Large intestine (tissue), 3 donors: ENCODE measurements at regions not wholly inside any gene's neighbourhood (a gene's known extent, or its start where the extent isn't known, plus 50 kb on each side); places are given as distances from the start of the nearest gene placed in this dataset.
A peak's percentile ranks its signal among the peaks of the same experiment; 100 is the strongest.

Experiments used
- DNase-seq, 2 donors: peaks; one replicate each; pipeline versions ENCODE4 v3.0.0 to v3.0.0-alpha.2; 2013
- H3K27ac ChIP-seq: one replicate; pipeline ENCODE4 v1.5.1; 2013; ENCODE audit warnings: low read length
- H3K27me3 ChIP-seq: 2 replicates; pipeline ENCODE4 v1.6.1; 2013; ENCODE audit warnings: low read length; ENCODE audit not compliant: control insufficient read depth, insufficient read depth
- H3K36me3 ChIP-seq: 2 replicates; pipeline ENCODE4 v1.6.1; 2013; ENCODE audit warnings: low read length; ENCODE audit not compliant: control insufficient read depth, insufficient read depth
- H3K4me1 ChIP-seq: one replicate; pipeline ENCODE4 v1.6.1; 2013; ENCODE audit warnings: low read length; ENCODE audit not compliant: control insufficient read depth, insufficient read depth
- H3K4me3 ChIP-seq: one replicate; pipeline ENCODE4 v1.5.1; 2013; ENCODE audit warnings: low read length
- H3K9me3 ChIP-seq: one replicate; pipeline ENCODE4 v1.6.1; 2013; ENCODE audit warnings: mild to moderate bottlenecking, low read depth, low read length, moderate library complexity; ENCODE audit not compliant: control insufficient read depth
- WGBS: methylation state at CpG from one replicate; pipeline ENCODE4 v1.1.5; 2013; ENCODE audit warnings: low lambda C conversion rate; ENCODE audit not compliant: insufficient coverage; 5-methylcytosine and 5-hydroxymethylcytosine counted together

DNA sequence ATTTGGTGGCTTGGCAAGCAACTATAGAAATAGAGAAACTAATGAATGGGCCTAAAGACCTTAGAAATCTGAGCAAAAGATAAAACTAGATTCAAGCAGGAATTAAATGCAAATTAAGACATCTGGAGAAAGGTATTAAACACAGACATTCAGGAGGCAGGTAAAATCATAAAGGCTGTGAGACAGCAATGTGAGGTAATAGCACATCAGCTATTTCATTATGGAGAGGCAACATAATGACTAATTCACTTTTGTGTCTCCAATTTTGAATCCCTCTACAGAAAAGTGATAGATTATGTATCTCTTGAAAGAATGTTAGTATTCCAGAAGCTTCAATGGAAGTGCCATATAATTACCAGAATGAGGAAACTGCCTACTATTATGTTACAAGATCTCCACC lies 175.9 kb upstream of the LRIG3 start:
- DNase-seq: no peak
- Histone ChIP-seq H3K4me1 (no peaks in the 10 kb centered on the region), H3K27ac (no peak overlapping the region), H3K27me3 (no peaks in the 10 kb centered on the region), H3K36me3 (no peaks in the 10 kb centered on the region), H3K9me3 (no peaks in the 10 kb centered on the region), H3K4me3 (no peak overlapping the region)

- no peaks in the 10 kb centered on the region for H3K9me3 ChIP-seq
- no peak overlapping the region for H3K4me3 ChIP-seq
- no peaks in the 10 kb centered on the region for H3K4me1 ChIP-seq
- H3K27ac ChIP-seq: no peak overlapping the region
- H3K36me3 ChIP-seq: no peaks in the 10 kb centered on the region
- WGBS: 100% methylated on average over 1 of the region's 1 CpG
- no peak for DNase-seq
- no peaks in the 10 kb centered on the region for H3K27me3 ChIP-seq
Observed at GRCh38 chr12:59093073-59093772, 172.9 kb upstream of the LRIG3 start.

- Histone ChIP-seq H3K9me3 (no peaks in the 10 kb centered on the region), H3K27me3 (no peaks in the 10 kb centered on the region), H3K36me3 (no peaks in the 10 kb centered on the region), H3K27ac (no peak overlapping the region), H3K4me1 (peaks cover 14% of the 10 kb centered on the region), H3K4me3 (no peak overlapping the region)
- no peak for DNase-seq
- 87% methylated on average over 3 of the region's 5 CpGs for WGBS
Observed at GRCh38 chr12:59088673-59089072, 168.4 kb upstream of the LRIG3 start.

DNA sequence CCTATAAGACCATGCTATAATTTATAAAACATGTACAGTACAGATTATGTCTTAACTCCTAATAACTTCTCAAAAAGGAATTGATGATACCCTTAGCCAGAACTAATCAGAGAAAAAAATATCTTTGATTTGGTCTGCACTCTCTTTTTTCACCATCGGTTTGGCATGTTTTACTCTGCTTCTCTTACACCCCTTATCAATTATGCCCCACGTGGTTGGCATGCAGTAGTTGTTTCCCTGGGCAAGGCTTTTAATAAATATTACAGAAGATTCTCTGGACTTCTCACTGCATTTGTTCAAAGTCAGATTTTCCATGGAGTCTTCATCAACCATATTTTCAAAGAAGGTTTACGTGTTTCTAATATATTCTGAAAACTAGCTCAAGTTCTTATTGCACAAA lies 167.4 kb upstream of the LRIG3 start:
- no peak for DNase-seq
- no peaks in the 10 kb centered on the region for H3K9me3 ChIP-seq
- no peak overlapping the region for H3K4me3 ChIP-seq
- H3K4me1 ChIP-seq: peaks cover 20% of the 10 kb centered on the region
- H3K27ac ChIP-seq: no peak overlapping the region
- 33% methylated on average over 1 of the region's 3 CpGs for WGBS
- H3K36me3 ChIP-seq: no peaks in the 10 kb centered on the region
- no peaks in the 10 kb centered on the region for H3K27me3 ChIP-seq

GRCh38 chr12:59087077-59087673 lies 166.9 kb upstream of the LRIG3 start:
- Histone ChIP-seq H3K9me3 (no peaks in the 10 kb centered on the region), H3K36me3 (no peaks in the 10 kb centered on the region), H3K4me1 (peaks cover 24% of the 10 kb centered on the region), H3K27me3 (no peaks in the 10 kb centered on the region), H3K4me3 (no peak overlapping the region), H3K27ac (no peak overlapping the region)
- no peak for DNase-seq

DNA sequence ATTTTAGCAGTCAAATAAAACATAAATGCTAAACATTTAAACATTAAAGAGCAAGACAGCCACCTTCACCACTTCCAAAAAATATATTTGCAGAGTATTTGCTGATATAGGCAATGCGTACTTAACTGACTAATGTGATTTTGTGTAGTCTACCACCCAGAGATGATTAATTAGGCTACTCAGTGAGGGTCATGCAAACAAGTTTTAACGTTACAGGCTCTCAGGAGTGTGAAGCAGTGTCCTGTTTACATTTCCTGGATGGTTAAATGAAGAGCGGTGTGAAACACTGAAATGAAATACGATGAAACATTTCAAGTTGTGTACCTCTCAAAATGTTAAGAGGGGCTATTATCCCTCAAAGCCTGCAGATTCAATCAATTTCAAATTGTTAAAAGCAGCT lies 165.8 kb upstream of the LRIG3 start:
- H3K36me3 ChIP-seq: no peaks in the 10 kb centered on the region
- peaks cover 24% of the 10 kb centered on the region for H3K4me1 ChIP-seq
- no peaks in the 10 kb centered on the region for H3K27me3 ChIP-seq
- WGBS: no CpG with 5 or more reads among the region's 4 CpGs
- H3K27ac ChIP-seq: no peak overlapping the region
- no peak overlapping the region for H3K4me3 ChIP-seq
- no peak for DNase-seq
- no peaks in the 10 kb centered on the region for H3K9me3 ChIP-seq

- DNase-seq: no peak
- WGBS: 0% methylated on average over 1 of the region's 3 CpGs
- no peak overlapping the region for H3K27ac ChIP-seq
- H3K27me3 ChIP-seq: no peaks in the 10 kb centered on the region
- H3K4me3 ChIP-seq: no peak overlapping the region
- H3K36me3 ChIP-seq: no peaks in the 10 kb centered on the region
- peaks cover 24% of the 10 kb centered on the region for H3K4me1 ChIP-seq
- H3K9me3 ChIP-seq: no peaks in the 10 kb centered on the region
Observed at GRCh38 chr12:59085690-59086089, 165.4 kb upstream of the LRIG3 start.

GRCh38 chr12:59084511-59085375 lies 164.4 kb upstream of the LRIG3 start:
- Histone ChIP-seq H3K36me3 (no peaks in the 10 kb centered on the region), H3K9me3 (no peaks in the 10 kb centered on the region), H3K4me1 (peaks cover 24% of the 10 kb centered on the region), H3K27me3 (no peaks in the 10 kb centered on the region), H3K27ac (peak overlapping the region; percentile 4), H3K4me3 (no peak overlapping the region)
- 65% methylated on average over 4 of the region's 12 CpGs for WGBS
- peak in 1 of 2 donors; percentile 32 for DNase-seq

DNA sequence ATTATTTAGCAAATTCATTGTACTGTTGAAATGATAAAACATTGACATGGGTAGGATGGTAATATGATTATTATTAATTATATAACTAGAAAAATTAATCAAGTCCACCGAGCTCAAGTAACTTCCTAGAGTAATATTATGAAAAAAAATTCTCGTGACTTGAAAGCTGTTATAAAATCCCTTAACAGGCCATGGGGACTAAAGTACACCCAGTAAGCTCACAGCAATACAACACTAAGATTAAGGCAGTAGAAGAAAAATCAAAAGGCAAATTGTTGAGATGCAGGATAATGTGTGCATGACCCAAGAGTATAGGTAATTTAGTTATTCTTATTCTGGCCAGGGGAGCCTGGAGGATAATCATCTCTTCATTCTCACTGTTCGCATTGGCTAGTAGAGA lies 162.6 kb upstream of the LRIG3 start:
- Histone ChIP-seq H3K36me3 (no peaks in the 10 kb centered on the region), H3K27me3 (no peaks in the 10 kb centered on the region), H3K9me3 (no peaks in the 10 kb centered on the region), H3K27ac (peak overlapping the region; percentile 51), H3K4me3 (no peak overlapping the region), H3K4me1 (peaks cover 24% of the 10 kb centered on the region)
- 38% methylated on average over 2 of the region's 3 CpGs for WGBS
- DNase-seq: peak; percentile 24 to 73

DNA sequence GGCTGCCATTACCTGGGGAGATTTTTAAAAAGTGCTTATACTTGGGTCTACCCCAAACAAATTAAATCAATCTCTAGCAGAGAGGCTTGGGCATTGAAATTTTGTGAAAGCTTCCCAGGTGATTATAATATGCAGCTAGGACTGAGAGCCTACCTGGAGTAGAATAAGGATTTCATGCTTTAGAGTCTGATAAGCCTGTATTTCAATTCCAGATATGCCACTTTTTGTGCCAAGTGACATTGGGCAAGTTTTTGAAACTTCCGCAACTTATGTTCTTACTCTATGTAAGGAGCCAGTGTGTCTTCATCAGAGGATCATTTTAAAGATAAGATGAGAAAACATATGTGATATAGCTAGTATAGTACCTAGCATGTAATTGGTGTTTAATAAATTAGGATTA lies 159.8 kb upstream of the LRIG3 start:
- no peaks in the 10 kb centered on the region for H3K9me3 ChIP-seq
- DNase-seq: no peak
- H3K27me3 ChIP-seq: no peaks in the 10 kb centered on the region
- no peak overlapping the region for H3K4me3 ChIP-seq
- no peak overlapping the region for H3K27ac ChIP-seq
- peaks cover 26% of the 10 kb centered on the region for H3K4me1 ChIP-seq
- no CpG with 5 or more reads among the region's 1 CpG for WGBS
- H3K36me3 ChIP-seq: no peaks in the 10 kb centered on the region
